DMS 273 treated with DMSO at 0.1 percent for 48 hours (cell line): ENCODE measurements at regions not wholly inside any gene's neighbourhood (a gene's known extent, or its start where the extent isn't known, plus 50 kb on each side); places are given as distances from the start of the nearest gene placed in this dataset.

Experiments used
- DNase-seq: peaks from one replicate; lab custom pipeline; 2025; lab: John Stamatoyannopoulos, UW

GRCh38 chr16:17591655-17592405 is 121.1 kb upstream of the XYLT1 start:
- DNase-seq = no peak

GRCh38 chr16:17590711-17591654 is 120.2 kb upstream of the XYLT1 start:
- DNase-seq = no peak

DNA sequence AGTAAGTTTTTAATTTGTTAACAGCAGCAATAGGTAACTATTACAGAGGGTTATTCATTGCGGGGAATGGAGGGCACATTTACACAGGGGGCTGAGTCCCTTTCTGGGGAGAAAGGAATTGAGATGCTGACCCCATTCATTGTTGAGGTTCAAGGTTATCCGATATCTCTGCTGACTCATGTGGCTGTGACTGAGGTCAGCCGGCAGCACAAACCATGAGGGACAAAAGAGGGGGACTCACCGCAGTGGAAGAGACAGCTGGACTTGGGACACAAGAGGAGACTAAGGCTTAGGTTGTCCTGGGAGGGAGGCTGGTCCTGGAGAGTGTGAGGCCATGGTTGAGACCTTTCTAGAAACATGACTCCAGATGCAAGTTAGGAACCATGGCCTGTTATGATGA is 119.1 kb upstream of the XYLT1 start:
- DNase-seq = no peak

DNA sequence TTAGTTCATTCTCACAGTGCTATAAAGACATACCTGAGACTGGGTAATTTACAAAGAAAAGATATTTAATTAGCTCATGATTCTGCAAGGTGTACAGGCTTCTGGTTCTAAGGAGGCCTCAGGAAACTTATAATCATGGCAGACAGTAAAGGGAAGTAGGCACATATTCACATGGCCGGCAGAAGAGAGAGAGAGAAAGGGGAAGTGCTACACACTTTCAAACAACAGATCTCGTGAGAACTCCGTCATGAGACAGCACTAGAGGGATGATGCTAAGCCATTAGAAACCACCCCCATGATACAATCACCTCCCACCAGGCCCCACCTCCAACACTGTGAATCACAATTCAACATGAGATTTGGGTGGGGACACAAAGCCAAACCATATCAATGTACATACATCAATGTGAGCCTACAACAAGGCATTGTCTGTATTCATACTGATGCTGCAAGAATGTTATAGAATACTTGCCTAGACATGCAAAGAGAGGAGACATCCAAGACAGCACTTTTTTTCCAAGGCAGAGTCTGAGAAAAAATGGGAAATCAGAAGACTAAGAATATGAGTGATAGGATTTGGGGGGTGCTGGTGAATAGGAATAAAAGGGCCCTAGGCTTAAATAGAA is 114.8 kb upstream of the XYLT1 start:
- no peak for DNase-seq

- DNase-seq = no peak
Measured at GRCh38 chr16:17578981-17579874, 108.5 kb upstream of the XYLT1 start.

DNA sequence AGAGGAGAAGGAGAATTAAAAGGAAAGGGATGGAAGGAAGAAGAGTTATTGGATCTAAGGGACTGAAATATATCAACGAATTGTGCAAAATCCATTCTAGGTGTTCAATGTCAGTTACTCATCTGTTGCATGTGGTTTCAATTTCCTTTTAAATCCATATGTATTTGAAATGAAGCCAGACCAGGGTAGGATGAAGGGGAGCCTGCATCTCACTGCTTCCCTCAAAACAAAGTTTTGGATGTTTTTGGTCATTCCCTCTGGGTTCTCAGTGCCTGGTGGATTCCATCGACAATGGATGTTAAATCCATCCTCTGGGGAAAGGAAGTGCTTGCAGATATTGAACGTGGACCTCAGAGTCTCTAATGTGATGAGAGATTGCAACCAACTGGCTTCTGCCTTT is 103.5 kb upstream of the XYLT1 start:
- no peak for DNase-seq

DNA sequence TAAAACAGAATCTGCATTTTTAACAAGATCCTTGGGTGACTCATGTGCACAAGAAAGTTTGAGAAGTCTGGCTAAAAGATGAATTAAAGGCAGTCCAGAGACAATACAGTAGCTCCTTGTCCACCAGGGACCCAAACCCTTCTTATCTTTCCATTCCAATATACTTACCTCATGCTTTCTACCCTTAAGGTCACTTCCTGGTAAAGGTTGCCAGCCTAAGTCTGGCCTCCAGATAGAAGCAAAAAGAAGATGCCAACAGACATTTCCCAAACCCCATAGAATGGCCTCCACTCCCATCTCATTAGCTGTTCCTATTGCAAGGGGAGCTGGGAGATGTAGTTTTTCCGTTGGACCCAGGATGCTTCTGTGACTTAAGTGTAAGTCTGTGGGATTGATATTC is 101.4 kb upstream of the XYLT1 start:
- no peak for DNase-seq

DNA sequence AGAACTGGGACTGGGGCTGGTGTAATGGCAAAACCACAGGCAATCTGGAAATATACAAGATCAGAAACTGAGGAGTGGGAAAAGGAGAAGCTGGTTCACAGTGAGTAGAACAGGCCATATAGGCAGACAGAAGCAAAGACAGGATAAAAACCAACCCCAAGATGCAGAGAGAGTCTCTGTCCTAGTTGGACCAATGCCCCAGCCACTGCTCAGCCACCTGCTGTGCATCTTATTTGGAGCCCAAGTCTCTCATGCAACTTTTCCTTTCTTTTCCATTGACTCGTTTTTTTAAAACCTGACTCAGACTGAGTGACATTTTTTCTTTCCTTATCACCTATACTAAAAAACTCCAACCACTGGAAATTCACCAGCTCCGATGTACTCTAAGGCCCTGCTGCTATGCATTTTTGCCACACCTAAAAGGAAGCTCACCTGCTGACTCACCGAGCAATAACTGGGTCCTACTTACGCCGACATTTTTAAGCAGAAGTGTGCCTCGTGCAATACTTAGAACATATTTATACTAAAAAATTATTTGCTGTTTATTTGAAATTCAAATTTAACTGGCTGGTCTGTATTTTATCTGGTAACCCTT is 100.8 kb upstream of the XYLT1 start:
- no peak for DNase-seq

GRCh38 chr16:17568239-17568638 is 97.5 kb upstream of the XYLT1 start:
- no peak for DNase-seq

DNA sequence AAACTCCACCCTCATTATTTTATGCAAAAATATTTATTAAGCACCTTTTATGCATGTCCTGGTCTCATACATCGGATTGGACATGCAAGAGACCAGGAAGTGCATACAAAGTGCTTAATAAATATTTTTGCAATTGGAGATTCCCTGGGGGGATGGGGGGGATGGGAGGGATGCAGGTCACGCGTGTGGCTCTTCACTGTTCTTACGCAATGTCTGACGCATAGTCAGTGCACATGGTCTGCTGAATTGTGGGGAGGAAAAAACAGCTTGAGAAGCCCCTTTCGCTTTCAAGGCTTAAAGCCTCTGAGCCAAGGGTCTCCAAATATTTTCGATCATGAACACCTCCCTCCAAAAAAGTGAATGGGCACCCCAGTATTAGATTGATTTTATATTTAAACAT is 96.7 kb upstream of the XYLT1 start:
- DNase-seq = no peak

DNA sequence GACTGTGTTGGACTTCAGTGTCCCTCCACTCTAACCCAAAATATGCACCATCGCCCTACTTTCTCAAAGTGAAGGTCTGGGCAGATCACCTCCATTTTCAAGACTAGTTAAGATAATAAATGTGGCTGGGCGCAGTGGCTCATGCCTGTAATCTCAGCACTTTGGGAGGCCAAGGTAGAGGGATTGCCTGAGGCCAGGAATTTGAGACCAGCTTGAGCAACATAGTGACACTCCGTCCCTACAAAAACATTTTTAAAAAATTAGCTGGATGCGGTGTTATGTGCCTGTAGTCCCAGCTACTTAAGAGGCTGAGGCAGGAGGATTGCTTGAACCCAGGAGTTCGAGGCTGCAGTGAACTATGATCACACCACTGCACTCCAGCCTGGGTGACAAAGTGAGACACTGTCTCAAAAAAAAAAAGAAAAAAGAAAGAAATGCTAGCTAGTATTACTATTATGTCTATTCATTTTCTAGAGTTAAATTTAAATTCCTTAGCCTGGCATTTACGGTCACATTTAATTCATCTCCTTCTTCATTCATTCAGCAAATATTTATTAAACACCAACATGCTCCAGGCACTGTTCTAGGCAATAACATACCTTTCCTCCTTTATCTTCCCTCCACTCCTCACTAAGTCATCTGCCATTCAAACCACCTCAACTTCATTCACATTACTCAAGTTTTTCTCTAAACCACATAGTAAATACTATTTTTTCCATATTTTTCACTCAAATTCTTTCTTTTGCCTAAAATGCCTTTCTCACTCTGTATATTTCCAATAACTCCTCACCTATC is 96.1 kb upstream of the XYLT1 start:
- no peak for DNase-seq

DNA sequence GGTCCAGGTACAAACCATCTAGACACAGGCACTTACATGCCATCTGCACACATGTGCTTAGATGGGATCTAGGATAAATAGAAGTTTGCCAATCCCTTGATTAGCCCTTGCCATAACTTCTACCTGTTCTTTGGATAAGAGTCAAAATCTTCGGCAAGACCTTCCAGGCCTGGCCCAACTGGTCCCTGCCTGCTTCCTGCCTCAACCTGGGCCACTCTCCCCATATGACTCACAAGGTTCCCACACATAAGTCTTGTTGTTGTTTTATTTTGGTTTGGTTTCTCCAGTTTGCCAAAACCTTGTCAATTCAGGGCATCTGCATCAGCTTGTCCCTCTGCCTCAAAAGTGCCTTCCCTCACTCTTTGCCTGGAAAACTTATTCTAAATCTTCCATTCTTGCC is 95.3 kb upstream of the XYLT1 start:
- no peak for DNase-seq

DNA sequence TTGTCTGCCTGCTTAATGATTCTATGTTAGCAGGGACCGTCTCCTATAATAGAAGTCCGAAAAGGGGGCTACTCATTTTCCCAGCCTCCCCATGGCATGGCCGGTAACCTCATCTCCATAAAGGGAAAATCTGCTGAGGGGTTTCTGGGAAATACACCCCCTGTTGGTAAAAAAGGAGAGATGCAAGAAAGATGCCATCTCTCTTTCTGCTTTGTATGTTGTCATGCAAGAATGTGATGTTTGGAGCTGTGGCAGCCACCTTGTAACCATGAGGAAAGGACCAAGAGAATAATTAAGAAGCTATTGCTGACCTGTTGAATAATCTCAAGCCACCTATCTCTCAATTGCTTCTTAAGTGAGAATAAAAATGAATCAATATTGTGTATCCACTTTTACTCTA is 94.8 kb upstream of the XYLT1 start:
- no peak for DNase-seq

- DNase-seq = no peak
Measured at GRCh38 chr16:17564856-17565255, 94.1 kb upstream of the XYLT1 start.

DNA sequence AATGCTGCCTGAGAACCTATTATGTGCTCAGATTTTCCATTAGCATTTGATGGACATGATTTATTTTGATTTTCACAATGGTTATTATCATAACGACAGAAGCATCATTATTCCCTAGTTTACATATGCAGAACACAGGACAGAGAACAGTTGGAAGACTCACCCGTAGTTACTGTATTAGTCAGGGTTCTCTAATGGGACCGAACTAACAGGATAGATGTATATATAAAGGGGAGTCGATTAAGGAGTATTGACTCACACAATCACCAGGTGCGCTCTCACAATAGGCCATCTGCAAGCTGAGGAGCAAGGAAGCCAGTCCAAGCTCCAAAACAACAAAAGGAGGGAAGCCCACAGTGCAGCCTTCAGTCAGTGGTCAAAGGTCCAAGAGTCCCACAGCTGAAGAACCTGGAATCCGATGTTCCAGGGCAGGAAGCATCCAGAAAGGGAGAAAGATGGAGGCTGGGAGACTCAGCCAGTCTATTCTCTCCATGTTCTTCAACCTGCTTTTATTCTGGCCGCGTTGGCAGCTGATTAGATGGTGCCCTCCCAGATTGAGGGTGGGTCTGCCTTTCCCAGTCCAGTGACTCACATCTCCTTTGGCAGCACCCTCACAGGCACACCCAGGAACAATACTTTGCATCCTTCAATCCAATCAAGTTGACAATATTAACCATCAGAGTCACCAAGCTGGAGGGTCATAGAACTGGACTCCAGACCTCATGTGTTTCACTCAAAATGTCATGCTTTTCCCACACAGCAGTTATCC is 92.7 kb upstream of the XYLT1 start:
- no peak for DNase-seq

DNA sequence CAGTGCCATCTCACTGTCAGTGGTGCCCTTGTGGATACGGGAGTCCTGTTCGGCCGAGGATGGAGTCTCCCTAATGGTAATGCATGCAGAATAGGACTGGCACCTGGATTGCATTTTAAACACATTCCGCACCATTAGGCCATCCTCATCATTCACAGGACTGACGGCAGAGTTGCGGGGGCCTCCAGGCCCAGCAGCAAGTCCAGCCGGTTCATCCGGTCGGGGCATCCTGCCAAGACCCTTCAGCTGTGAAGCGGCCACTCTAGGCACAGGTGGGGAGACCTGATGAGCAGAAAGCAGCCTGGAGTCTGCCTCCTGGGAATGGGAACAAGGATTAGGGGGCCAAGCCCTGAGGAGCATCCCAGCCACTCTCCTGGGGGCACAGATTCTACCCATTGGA is 90.3 kb upstream of the XYLT1 start:
- no peak for DNase-seq

GRCh38 chr16:17560548-17560947 is 89.8 kb upstream of the XYLT1 start:
- DNase-seq = no peak

GRCh38 chr16:17559394-17559793 is 88.6 kb upstream of the XYLT1 start:
- DNase-seq = no peak

DNA sequence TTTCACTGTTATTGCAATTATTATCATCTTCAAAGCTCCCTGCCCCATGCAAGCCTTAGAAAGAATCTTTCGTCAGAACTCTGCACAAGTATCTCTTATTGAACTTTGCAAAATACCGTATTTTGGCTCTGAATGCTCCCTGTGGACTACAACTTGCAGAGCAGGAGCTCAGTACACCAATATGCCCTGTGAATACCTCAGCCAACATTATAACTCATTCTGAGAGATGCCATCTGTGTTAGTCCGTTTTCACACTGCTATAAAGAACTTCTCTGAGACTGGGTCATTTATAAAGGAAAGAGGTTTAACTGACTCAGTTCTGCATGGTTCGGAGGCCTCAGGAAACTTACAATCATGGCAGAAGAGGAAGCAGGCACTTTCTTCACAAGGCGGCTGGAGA is 87.2 kb upstream of the XYLT1 start:
- no peak for DNase-seq

GRCh38 chr16:17557480-17557879 is 86.7 kb upstream of the XYLT1 start:
- DNase-seq = no peak
